ENCODE measurements at regions not wholly inside any gene's neighbourhood (a gene's known extent, or its start where the extent isn't known, plus 50 kb on each side); places are given as distances from the start of the nearest gene placed in this dataset.

- TF ChIP-seq, protein P1, sequence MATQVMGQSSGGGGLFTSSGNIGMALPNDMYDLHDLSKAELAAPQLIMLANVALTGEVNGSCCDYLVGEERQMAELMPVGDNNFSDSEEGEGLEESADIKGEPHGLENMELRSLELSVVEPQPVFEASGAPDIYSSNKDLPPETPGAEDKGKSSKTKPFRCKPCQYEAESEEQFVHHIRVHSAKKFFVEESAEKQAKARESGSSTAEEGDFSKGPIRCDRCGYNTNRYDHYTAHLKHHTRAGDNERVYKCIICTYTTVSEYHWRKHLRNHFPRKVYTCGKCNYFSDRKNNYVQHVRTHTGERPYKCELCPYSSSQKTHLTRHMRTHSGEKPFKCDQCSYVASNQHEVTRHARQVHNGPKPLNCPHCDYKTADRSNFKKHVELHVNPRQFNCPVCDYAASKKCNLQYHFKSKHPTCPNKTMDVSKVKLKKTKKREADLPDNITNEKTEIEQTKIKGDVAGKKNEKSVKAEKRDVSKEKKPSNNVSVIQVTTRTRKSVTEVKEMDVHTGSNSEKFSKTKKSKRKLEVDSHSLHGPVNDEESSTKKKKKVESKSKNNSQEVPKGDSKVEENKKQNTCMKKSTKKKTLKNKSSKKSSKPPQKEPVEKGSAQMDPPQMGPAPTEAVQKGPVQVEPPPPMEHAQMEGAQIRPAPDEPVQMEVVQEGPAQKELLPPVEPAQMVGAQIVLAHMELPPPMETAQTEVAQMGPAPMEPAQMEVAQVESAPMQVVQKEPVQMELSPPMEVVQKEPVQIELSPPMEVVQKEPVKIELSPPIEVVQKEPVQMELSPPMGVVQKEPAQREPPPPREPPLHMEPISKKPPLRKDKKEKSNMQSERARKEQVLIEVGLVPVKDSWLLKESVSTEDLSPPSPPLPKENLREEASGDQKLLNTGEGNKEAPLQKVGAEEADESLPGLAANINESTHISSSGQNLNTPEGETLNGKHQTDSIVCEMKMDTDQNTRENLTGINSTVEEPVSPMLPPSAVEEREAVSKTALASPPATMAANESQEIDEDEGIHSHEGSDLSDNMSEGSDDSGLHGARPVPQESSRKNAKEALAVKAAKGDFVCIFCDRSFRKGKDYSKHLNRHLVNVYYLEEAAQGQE (IDR thresholded peaks at IDR 0.05; ENCODE audit: low read depth, low read length) = no peak
- TF ChIP-seq CHD2 (IDR thresholded peaks at IDR 0.05; ENCODE audit: low read length, partially characterized antibody) = no peak
- TF ChIP-seq, protein P2, sequence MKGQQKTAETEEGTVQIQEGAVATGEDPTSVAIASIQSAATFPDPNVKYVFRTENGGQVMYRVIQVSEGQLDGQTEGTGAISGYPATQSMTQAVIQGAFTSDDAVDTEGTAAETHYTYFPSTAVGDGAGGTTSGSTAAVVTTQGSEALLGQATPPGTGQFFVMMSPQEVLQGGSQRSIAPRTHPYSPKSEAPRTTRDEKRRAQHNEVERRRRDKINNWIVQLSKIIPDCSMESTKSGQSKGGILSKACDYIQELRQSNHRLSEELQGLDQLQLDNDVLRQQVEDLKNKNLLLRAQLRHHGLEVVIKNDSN (IDR thresholded peaks at IDR 0.05; ENCODE audit: borderline replicate concordance, low read depth) = no peak
- TF ChIP-seq SMC3 (IDR thresholded peaks at IDR 0.05; ENCODE audit: low read depth, low read length) = no peak
- no peak for TF ChIP-seq GABPA (IDR thresholded peaks at IDR 0.05; ENCODE audit: low read depth)
Observed at GRCh38 chr13:97797553-97797952, 155.9 kb upstream of the IPO5 start (continued).

GRCh38 chr13:97798171-97798821, 155.2 kb upstream of the IPO5 start:
- TF ChIP-seq GABPA (IDR thresholded peaks at IDR 0.05; ENCODE audit: low read depth) (no peak), USF2 (IDR thresholded peaks at IDR 0.05; ENCODE audit: borderline replicate concordance, low read depth, low read length) (no peak)
- TF ChIP-seq, protein P2 (IDR thresholded peaks at IDR 0.05; ENCODE audit: borderline replicate concordance, low read depth) = no peak
- TF ChIP-seq, protein P1 (IDR thresholded peaks at IDR 0.05; ENCODE audit: low read depth, low read length) = no peak
- Histone ChIP-seq H3K4me2 (no peak overlapping the region), H4K20me1 (ENCODE audit: insufficient read depth) (no peaks in the 10 kb centered on the region), H3K27me3 (ENCODE audit: insufficient read depth) (no peaks in the 10 kb centered on the region), H3K79me2 (ENCODE audit: insufficient read depth) (no peaks in the 10 kb centered on the region), H3K9me3 (no peaks in the 10 kb centered on the region), H3K36me3 (replicated peaks in 1 of 2; ENCODE audit: control insufficient read depth in 1 of 2, insufficient read depth in 2 of 2, low read length in 1 of 2) (no peaks in the 10 kb centered on the region), H3K27ac (ENCODE audit: low read depth in 2 of 2, low read length in 1 of 2) (no peak overlapping the region), H3K4me1 (ENCODE audit: control insufficient read depth in 1 of 2, insufficient read depth in 2 of 2, low read depth in 1 of 2, low read length in 1 of 2) (no peaks in the 10 kb centered on the region), H3K9ac (no peak overlapping the region), H3K4me3 (ENCODE audit: low read depth in 2 of 2, low read length in 1 of 2) (no peak overlapping the region), H3F3A (replicated peaks; ENCODE audit: insufficient read depth) (no peaks in the 10 kb centered on the region), H3K9me2 (no peaks in the 10 kb centered on the region), H2AFZ (ENCODE audit: low read depth) (no peak overlapping the region)
- no peak for DNase-seq
- ChIA-PET CTCF (interaction anchor here (0.9 to 2.5 kb wide), 5 partner anchors 9 to 780 kb away, joined by 3 to 11 read pairs (median 4); partner anchors contain the start of gene RAP2A), POLR2A (no interaction called here)
- WGBS (ENCODE audit: low lambda C conversion rate) = 87% methylated on average over 7 of the region's 7 CpGs
